Left lung (tissue), 4 donors: ENCODE measurements at regions not wholly inside any gene's neighbourhood (a gene's known extent, or its start where the extent isn't known, plus 50 kb on each side); places are given as distances from the start of the nearest gene placed in this dataset.

Experiments
- ATAC-seq: fragments of 200-7000 bp; cut with Tn5 transposase; one replicate; pipeline ENCODE4 v1.9.1; 2020; ENCODE audit warnings: moderate library complexity
- DNase-seq, 4 donors: peaks; one replicate each; pipeline ENCODE4 v3.0.0-alpha.2; 2013 to 2020
- H3K27ac ChIP-seq, 2 donors: fragments of 200-600 bp; sonication (generic) in 1 of 2; one replicate each; pipeline versions ENCODE4 v1.5.0 to v1.8.0; 2020 to 2021
- H3K27me3 ChIP-seq, 2 donors: fragments of 200-600 bp; sonication (generic) in 1 of 2; one replicate each; pipeline versions ENCODE4 v1.5.0 to v1.8.0; 2020 to 2021
- H3K36me3 ChIP-seq, 2 donors: fragments of 200-600 bp; sonication (generic) in 1 of 2; one replicate each; pipeline versions ENCODE4 v1.5.0 to v1.8.0; 2020 to 2021
- H3K4me1 ChIP-seq, 2 donors: fragments of 200-600 bp; one replicate each; pipeline ENCODE4 v1.8.0; 2021
- H3K4me3 ChIP-seq, 2 donors: fragments of 200-600 bp; sonication (generic) in 1 of 2; one replicate each; pipeline versions ENCODE4 v1.5.0 to v1.8.0; 2020 to 2021; ENCODE audit warnings: mild to moderate bottlenecking in 1 of 2
- H3K9me3 ChIP-seq, 2 donors: fragments of 200-600 bp; sonication (generic) in 1 of 2; one replicate each; pipeline versions ENCODE4 v1.5.0 to v1.8.0; 2020 to 2021
- CTCF ChIP-seq, 2 donors: fragments of 200-600 bp; sonication (generic) in 1 of 2; IDR thresholded peaks; one replicate each; pipeline versions ENCODE4 v1.5.0 to v1.8.0; 2021; ENCODE audit warnings: antibody characterized with exemption in 2 of 2
- intact Hi-C, 2 donors: fragments of 100-400 bp; cut with DNase I; formaldehyde crosslinking; loops; one replicate each; pipeline versions ENCODE4 v1.11.2 to v1.14.2; 2022
- donor health status: DM: no; HTN: yes; CAD: no.
- donor health status: DM: no; HTN: no; CAD: no.

- ATAC-seq (no peak), DNase-seq (no peak)
- no peaks in the 10 kb centered on the region for H3K4me1 ChIP-seq
- no peaks in the 10 kb centered on the region for H3K36me3 ChIP-seq
- peaks cover 0 to 14% of the 10 kb centered on the region in 2 donors for H3K9me3 ChIP-seq
- H3K27ac ChIP-seq, result no peak overlapping the region
- H3K4me3 ChIP-seq, result no peak overlapping the region
- H3K27me3 ChIP-seq, result no peaks in the 10 kb centered on the region
- intact Hi-C loops, result no loop called here
- no peak for TF ChIP-seq CTCF (IDR thresholded peaks at IDR 0.05)
These were observed 849.4 kb upstream of the MIR17HG start for GRCh38 chr13:90498096-90498495.

GRCh38 chr13:90498816-90499215 is 848.7 kb upstream of the MIR17HG start:
- Histone ChIP-seq H3K27ac (no peak overlapping the region), H3K4me3 (no peak overlapping the region), H3K27me3 (no peaks in the 10 kb centered on the region), H3K4me1 (no peaks in the 10 kb centered on the region), H3K36me3 (no peaks in the 10 kb centered on the region), H3K9me3 (peaks cover 0 to 9% of the 10 kb centered on the region in 2 donors)
- intact Hi-C loops, result no loop called here
- ATAC-seq, result no peak
- no peak for TF ChIP-seq CTCF (IDR thresholded peaks at IDR 0.05)
- no peak for DNase-seq

GRCh38 chr13:90500569-90500968 is 846.9 kb upstream of the MIR17HG start:
- ATAC-seq (no peak), DNase-seq (no peak)
- Histone ChIP-seq H3K4me1 (no peaks in the 10 kb centered on the region), H3K4me3 (no peak overlapping the region), H3K9me3 (no peaks in the 10 kb centered on the region), H3K27me3 (no peaks in the 10 kb centered on the region), H3K27ac (no peak overlapping the region), H3K36me3 (no peaks in the 10 kb centered on the region)
- TF ChIP-seq CTCF (IDR thresholded peaks at IDR 0.05), result no peak
- intact Hi-C loops, result no loop called here

GRCh38 chr13:90502153-90502552 is 845.3 kb upstream of the MIR17HG start:
- Histone ChIP-seq H3K4me1 (no peaks in the 10 kb centered on the region), H3K27me3 (no peaks in the 10 kb centered on the region), H3K27ac (no peak overlapping the region), H3K9me3 (peaks cover 0 to 4% of the 10 kb centered on the region in 2 donors), H3K4me3 (no peak overlapping the region), H3K36me3 (no peaks in the 10 kb centered on the region)
- DNase-seq, result no peak
- intact Hi-C loops, result no loop called here
- no peak for TF ChIP-seq CTCF (IDR thresholded peaks at IDR 0.05)
- no peak for ATAC-seq

GRCh38 chr13:90502762-90503161 is 844.7 kb upstream of the MIR17HG start:
- no peaks in the 10 kb centered on the region for H3K27me3 ChIP-seq
- H3K4me1 ChIP-seq, result no peaks in the 10 kb centered on the region
- peaks cover 0 to 4% of the 10 kb centered on the region in 2 donors for H3K9me3 ChIP-seq
- H3K4me3 ChIP-seq, result no peak overlapping the region
- ATAC-seq (no peak), DNase-seq (no peak)
- no peak overlapping the region for H3K27ac ChIP-seq
- TF ChIP-seq CTCF (IDR thresholded peaks at IDR 0.05), result no peak
- intact Hi-C loops, result no loop called here
- H3K36me3 ChIP-seq, result no peaks in the 10 kb centered on the region
